Cerebellar cortex (tissue), 1 donor: ENCODE measurements at regions not wholly inside any gene's neighbourhood (a gene's known extent, or its start where the extent isn't known, plus 50 kb on each side); places are given as distances from the start of the nearest gene placed in this dataset.

Source experiments
- DNase-seq: peaks from one replicate; pipeline ENCODE4 v3.0.0-alpha.2; 2015; ENCODE audit warnings: low spot score

GRCh38 chr11:80155412-80156017, 714.7 kb upstream of the TENM4 start:
- DNase-seq = peak; percentile 14

DNA sequence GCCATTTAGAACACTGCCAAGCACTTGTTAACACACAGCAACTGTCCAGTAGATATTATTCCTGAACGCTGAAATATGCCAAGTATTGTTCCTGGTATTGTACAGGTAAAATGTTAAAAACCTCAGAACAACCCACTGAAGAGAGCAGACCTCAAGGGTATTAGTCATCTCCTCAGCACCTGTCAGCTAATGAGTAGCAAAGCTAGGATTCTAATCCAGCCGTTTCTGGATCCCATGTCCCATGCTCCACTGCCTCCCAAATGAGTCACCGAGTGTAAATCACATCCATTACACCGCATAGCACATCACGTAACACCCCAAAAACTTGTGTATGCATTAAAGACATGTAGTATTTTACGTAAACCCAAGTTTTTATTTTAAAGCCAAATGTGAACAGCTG, 705.4 kb upstream of the TENM4 start:
- no peak for DNase-seq

- no peak for DNase-seq
These were observed 704.2 kb upstream of the TENM4 start for GRCh38 chr11:80144897-80145594.

DNA sequence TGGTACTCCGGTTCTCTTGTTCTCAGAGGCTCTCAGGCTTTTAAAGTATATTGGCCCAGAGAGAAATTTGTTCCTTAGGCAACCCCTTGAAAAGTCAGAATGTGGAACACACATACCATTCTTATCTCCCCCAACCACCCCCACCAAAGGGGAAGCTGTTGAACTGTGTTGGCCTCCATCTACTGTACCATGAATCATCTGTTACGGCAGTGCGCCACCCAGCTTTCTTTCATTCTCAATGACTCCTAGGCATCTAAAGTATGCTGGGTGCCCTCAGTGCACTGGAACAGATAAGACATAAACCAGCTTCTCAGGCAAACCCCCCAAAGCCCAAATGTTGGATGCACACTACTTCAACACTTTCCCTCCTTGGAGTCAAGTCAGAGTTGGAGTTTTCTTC, 696.2 kb upstream of the TENM4 start:
- no peak for DNase-seq

DNA sequence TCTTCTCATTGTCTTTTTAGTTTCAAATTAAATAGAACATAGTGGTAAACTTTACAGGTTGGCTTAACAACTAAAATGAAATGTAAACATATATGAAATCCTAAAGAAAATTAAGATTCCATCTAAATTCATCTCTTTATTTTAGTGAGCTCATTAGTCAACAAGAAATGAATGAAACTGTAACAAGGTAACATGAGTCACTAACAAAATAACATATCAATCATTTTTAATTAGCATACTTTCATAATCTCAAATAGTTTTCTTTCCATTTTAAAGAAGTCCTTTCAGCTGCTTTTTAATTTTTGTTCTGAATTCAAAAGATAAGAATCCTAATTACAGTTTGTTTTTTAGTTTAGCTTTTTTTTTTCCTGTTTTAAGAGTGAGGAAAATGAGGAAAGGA, 688.6 kb upstream of the TENM4 start:
- no peak for DNase-seq

GRCh38 chr11:80122211-80122610, 681.4 kb upstream of the TENM4 start:
- DNase-seq = no peak

- no peak for DNase-seq
These were observed 677.2 kb upstream of the TENM4 start for GRCh38 chr11:80118073-80118472.

GRCh38 chr11:80116796-80117195, 676.0 kb upstream of the TENM4 start:
- no peak for DNase-seq

GRCh38 chr11:80109652-80110051, 668.8 kb upstream of the TENM4 start:
- no peak for DNase-seq

GRCh38 chr11:80109031-80109430, 668.2 kb upstream of the TENM4 start:
- no peak for DNase-seq

- DNase-seq = no peak
These were observed 666.6 kb upstream of the TENM4 start for GRCh38 chr11:80107415-80107814.

DNA sequence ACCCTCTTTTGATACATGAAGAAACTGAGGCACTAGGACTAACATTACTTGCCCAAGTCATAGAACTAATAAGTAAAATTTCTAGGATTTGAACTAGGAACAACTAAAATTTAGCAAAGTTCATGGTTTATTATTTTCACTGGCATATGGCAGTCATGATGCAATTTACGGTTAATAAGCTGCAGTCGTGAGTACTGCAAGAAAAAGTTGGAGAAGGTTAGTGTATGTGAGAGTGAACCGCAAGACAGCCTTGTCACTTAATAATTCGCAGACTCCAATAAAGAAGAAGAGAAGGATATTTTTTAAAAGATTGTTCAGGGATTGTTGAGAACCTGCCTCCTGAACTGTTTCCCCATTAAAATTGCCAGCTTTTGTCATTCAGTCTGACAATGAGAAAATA, 663.4 kb upstream of the TENM4 start:
- no peak for DNase-seq

DNA sequence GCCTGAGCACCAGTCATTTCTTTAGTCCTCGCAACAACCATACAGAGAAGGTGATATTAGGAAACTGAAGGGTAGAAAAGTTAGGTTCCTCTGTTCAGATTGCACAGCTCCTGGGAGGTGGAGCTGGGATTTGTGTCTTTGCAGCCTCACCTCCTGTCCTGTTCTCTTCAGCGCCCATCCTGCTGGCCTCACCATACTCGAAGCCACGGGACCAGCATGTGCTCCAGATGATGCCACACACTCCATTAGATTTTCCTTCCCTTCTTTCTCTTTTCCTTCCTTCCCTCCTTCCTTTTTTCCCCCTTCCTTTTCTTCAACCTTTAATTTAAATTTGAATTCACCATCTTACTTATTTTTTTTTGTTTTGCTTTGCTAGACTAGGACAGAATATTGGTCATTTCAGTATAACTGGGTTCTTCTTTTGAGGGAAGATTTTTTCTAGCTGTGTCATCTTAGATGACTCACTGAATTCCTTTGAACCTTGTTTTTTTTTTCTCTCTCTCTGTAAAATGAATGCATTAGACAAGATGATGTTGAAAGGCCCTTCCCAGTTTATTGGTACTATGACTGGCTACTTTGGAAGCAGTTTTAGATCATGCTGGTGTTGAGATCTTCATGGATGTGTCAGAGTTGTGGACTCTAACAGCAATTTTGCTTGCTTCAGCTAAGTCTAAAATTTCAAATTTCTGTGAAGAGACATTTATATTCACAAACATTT, 662.5 kb upstream of the TENM4 start:
- DNase-seq = no peak

GRCh38 chr11:80097146-80097545, 656.3 kb upstream of the TENM4 start:
- DNase-seq = no peak

DNA sequence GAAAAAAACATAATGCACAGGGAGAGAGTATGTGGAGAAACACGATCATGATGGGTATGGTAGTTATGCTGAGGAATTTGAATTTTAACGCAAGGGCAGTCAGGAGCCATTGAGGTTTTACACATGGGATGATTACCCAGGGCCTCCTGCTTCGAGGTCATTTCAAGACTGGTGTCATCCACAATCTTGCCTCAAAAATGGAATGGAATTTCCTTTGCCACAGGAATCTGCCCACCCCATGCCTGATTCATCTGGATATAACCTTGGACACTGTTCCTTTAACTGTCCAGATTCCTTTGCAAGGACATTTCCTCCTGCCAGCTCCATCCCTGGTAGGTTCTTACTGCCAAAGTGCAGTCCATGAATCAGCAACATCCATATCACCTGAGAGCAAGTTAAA, 655.9 kb upstream of the TENM4 start:
- no peak for DNase-seq

DNA sequence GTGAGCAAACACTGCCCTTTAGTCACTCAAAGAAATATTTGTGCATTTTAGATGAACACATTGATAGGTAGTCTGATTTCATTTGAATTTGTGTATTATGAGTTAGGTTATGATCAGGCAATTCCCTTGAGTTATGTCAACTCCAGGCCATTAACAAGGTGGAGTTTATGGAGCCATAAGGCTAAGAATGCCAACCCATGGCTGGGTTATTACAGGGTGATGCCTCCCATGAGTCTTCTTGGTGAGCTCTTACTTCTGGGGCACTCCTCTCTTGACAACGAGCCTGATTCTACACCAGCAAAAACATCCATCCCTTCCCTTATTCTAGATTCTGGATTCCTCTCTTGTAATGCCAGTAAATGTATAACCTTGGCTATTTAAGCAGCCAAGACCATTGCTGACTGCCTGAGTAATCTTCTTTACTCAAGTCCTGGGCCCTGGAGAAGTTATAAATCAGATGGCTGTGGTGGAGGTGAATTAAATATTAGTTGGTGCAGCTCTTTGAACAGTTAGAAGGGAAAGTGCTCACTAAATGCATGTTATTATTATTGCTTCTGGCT, 645.7 kb upstream of the TENM4 start:
- no peak for DNase-seq

DNA sequence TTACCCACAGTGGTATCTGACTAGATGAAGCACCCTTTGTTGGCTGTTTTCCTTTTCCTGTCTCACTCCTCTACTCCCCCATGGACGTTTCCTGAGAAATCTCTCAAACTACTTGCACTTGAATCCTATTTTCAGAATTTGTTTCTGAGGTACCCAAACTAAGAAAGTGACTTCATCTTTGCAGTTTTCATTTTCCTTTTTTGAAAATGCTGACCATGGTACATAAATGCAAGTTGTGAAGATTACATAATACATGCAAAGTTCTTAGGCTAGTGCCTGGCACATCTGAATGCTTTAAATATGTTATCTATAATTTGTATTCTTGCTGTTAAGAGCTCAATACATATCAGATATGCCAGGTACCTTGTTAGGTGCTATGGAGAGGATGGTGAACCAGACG, 644.7 kb upstream of the TENM4 start:
- no peak for DNase-seq

DNA sequence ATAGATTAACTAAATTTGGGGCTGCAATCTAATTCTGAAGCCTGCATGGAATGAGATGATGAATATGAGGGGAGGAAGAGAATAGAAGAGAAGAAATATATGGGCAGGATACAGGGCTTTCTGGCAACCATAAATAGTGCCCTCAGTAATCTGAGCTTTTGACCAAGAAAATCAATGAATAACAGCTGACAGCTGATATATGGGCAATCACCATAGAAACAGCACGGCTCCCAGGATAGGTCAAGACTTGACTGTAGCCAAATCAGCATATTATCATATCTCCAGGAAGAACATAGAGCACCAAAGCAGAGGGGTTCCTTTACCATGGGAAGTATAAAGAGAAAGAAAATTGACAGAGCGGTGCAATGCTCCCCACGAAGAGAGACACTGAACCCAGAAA, 643.8 kb upstream of the TENM4 start:
- no peak for DNase-seq

- no peak for DNase-seq
These were observed 642.7 kb upstream of the TENM4 start for GRCh38 chr11:80083531-80083951.

DNA sequence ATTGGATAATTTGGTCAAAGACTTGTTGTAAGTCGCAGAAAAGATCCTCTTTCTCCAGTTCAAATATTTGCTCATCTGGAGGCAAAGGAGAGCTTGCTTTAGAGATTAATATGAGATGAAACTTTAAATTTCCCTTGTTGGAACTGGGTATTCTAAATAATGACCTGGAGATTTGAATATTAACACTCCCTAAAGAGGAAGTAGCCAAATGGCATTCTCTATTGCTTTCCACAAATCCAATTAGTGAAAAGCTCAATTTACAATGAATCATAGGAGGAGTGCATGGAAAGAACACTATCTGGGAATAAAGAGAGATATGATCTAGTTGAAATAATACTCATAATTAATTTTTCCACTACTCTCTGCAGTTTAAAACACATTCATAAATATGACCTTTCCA, 641.6 kb upstream of the TENM4 start:
- DNase-seq = no peak

DNA sequence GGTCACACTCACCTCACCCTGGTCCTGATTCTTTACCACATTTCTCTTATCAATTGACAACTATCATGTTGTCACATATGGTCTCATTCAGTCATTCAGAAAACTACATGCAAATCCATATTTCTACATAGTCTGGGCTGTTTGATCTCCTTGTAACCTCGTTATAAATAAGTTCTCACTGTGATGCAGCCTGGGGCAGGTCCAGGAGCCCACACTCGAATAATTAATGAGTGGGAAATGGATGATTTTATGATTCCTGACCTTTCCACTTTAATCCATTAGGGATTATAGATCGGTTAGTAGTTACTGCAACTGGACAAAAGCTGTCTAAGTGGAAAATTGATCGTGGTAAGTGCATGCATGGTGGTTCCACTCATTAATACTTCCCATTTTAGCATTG, 636.3 kb upstream of the TENM4 start:
- DNase-seq = no peak

DNA sequence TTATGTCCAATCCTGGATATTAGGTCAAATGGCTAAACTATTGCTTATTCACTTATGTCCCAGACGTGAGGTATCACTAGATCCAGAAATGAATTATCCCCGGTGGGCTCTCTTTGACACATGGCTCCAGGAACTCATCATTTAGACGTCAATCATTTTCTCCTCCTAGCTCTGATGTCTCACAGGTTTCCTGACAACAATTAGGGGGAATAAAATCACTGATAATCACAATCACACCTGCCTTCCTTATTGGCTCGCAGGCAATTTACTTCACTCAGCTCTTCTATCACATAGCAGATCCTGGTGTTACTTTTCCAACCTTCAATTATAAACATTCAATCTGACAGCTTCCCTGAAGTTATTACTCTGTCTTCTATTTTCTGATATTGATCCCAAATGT, 634.0 kb upstream of the TENM4 start:
- no peak for DNase-seq

GRCh38 chr11:80066291-80066690, 625.5 kb upstream of the TENM4 start:
- no peak for DNase-seq
